Uterus (tissue), 3 donors: ENCODE measurements at regions not wholly inside any gene's neighbourhood (a gene's known extent, or its start where the extent isn't known, plus 50 kb on each side); places are given as distances from the start of the nearest gene placed in this dataset.

Source experiments
- DNase-seq, 2 donors: peaks; one replicate each; pipeline ENCODE4 v3.0.0-alpha.2; 2019 to 2020
- H3K27ac ChIP-seq, 2 donors: fragments of 200-600 bp; sonication (generic); 1 replicate in 1 of 2; 2 replicates in 1 of 2; pipeline ENCODE4 v1.5.1; 2016 to 2018
- H3K27me3 ChIP-seq, 2 donors: fragments of 200-600 bp; sonication (generic); one replicate each; pipeline ENCODE4 v1.5.1; 2018 to 2019; ENCODE audit warnings: control low read depth in 1 of 2
- H3K36me3 ChIP-seq, 2 donors: fragments of 200-600 bp; sonication (generic); one replicate each; pipeline ENCODE4 v1.5.1; 2019; ENCODE audit warnings: control low read depth in 1 of 2
- H3K4me1 ChIP-seq, 2 donors: fragments of 200-600 bp; sonication (generic); one replicate each; pipeline ENCODE4 v1.5.1; 2018 to 2019; ENCODE audit warnings: control low read depth in 1 of 2
- H3K4me3 ChIP-seq, 2 donors: fragments of 200-600 bp; sonication (generic); 1 replicate in 1 of 2; 2 replicates in 1 of 2; pipeline ENCODE4 v1.5.1; 2018 to 2019; ENCODE audit warnings: mild to moderate bottlenecking in 1 of 2
- H3K9me3 ChIP-seq, 2 donors: fragments of 200-600 bp; sonication (generic); one replicate each; pipeline ENCODE4 v1.5.1; 2019; ENCODE audit warnings: control low read depth in 1 of 2
- POLR2A ChIP-seq, 2 donors: fragments of 450-650 bp; IDR thresholded peaks; one replicate each; pipeline ENCODE4 v1.6.1; 2016; ENCODE audit warnings: antibody characterized with exemption in 2 of 2, mild to moderate bottlenecking in 1 of 2, moderate library complexity in 1 of 2
- intact Hi-C: fragments of 100-400 bp; cut with DNase I; formaldehyde crosslinking; loops from one replicate; pipeline ENCODE4 v1.15.1; 2023; ENCODE audit warnings: low total_unique reads
- TF ChIP-seq, protein P1 (sequence below), 4 experiments: fragments of 200-600 bp in 2 of 4; fragments of 450-650 bp in 2 of 4; sonication (generic) in 2 of 4; IDR thresholded peaks; one replicate each; pipeline ENCODE4 v1.5.1; 2016 to 2019; ENCODE audit warnings: antibody characterized with exemption in 4 of 4, mild to moderate bottlenecking in 2 of 4, moderate library complexity in 1 of 4
- donor health status: DM: yes; HTN: yes; CAD: no.

- Histone ChIP-seq H3K36me3 (no peaks in the 10 kb centered on the region), H3K27me3 (no peaks in the 10 kb centered on the region), H3K27ac (no peak overlapping the region), H3K4me3 (no peak overlapping the region), H3K4me1 (no peaks in the 10 kb centered on the region), H3K9me3 (no peaks in the 10 kb centered on the region)
- no peak for TF ChIP-seq POLR2A (IDR thresholded peaks at IDR 0.05)
- TF ChIP-seq, protein P1, sequence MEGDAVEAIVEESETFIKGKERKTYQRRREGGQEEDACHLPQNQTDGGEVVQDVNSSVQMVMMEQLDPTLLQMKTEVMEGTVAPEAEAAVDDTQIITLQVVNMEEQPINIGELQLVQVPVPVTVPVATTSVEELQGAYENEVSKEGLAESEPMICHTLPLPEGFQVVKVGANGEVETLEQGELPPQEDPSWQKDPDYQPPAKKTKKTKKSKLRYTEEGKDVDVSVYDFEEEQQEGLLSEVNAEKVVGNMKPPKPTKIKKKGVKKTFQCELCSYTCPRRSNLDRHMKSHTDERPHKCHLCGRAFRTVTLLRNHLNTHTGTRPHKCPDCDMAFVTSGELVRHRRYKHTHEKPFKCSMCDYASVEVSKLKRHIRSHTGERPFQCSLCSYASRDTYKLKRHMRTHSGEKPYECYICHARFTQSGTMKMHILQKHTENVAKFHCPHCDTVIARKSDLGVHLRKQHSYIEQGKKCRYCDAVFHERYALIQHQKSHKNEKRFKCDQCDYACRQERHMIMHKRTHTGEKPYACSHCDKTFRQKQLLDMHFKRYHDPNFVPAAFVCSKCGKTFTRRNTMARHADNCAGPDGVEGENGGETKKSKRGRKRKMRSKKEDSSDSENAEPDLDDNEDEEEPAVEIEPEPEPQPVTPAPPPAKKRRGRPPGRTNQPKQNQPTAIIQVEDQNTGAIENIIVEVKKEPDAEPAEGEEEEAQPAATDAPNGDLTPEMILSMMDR (IDR thresholded peaks at IDR 0.05), result no peak
- intact Hi-C loops, result loop anchor here (5.0 kb wide), 1 partner anchor 516 kb away; no protein-coding TSS in a partner anchor
- DNase-seq, result no peak
Measured at GRCh38 chr16:49923411-49923810, 67.5 kb upstream of the ZNF423 start.

DNA sequence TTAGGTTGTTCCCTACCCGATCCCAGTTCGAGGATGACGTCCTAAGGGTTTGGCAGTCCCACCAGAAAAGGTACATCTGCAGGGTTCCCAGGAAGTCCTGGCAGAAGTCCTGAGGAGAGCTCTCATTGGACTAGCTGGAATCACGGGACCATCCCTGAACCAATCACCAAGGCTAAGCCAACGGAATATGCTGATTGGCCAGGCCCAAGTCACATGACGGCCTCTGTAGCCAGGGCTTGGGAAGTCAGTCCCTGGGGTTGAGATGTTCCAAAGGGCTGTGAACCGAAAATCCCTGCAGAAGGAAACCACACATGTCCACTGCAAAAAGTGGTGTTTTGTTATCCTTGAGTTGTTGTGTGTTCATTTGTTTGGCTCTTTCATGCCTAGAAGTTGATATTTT, 68.2 kb upstream of the ZNF423 start:
- H3K4me1 ChIP-seq, result no peaks in the 10 kb centered on the region
- no peaks in the 10 kb centered on the region for H3K27me3 ChIP-seq
- no peak overlapping the region for H3K4me3 ChIP-seq
- no peak for DNase-seq
- H3K9me3 ChIP-seq, result no peaks in the 10 kb centered on the region
- no peaks in the 10 kb centered on the region for H3K36me3 ChIP-seq
- intact Hi-C loops, result loop anchor here (5.0 kb wide), 1 partner anchor 517 kb away; no protein-coding TSS in a partner anchor
- TF ChIP-seq POLR2A (IDR thresholded peaks at IDR 0.05), result no peak
- TF ChIP-seq, protein P1 (IDR thresholded peaks at IDR 0.05), result no peak
- H3K27ac ChIP-seq, result no peak overlapping the region

GRCh38 chr16:49926941-49927340, 71.0 kb upstream of the ZNF423 start:
- Histone ChIP-seq H3K9me3 (no peaks in the 10 kb centered on the region), H3K36me3 (no peaks in the 10 kb centered on the region), H3K4me1 (no peaks in the 10 kb centered on the region), H3K27ac (no peak overlapping the region), H3K4me3 (no peak overlapping the region), H3K27me3 (no peaks in the 10 kb centered on the region)
- DNase-seq, result no peak
- no peak for TF ChIP-seq POLR2A (IDR thresholded peaks at IDR 0.05)
- TF ChIP-seq, protein P1 (IDR thresholded peaks at IDR 0.05), result no peak
- intact Hi-C loops, result no loop called here

DNA sequence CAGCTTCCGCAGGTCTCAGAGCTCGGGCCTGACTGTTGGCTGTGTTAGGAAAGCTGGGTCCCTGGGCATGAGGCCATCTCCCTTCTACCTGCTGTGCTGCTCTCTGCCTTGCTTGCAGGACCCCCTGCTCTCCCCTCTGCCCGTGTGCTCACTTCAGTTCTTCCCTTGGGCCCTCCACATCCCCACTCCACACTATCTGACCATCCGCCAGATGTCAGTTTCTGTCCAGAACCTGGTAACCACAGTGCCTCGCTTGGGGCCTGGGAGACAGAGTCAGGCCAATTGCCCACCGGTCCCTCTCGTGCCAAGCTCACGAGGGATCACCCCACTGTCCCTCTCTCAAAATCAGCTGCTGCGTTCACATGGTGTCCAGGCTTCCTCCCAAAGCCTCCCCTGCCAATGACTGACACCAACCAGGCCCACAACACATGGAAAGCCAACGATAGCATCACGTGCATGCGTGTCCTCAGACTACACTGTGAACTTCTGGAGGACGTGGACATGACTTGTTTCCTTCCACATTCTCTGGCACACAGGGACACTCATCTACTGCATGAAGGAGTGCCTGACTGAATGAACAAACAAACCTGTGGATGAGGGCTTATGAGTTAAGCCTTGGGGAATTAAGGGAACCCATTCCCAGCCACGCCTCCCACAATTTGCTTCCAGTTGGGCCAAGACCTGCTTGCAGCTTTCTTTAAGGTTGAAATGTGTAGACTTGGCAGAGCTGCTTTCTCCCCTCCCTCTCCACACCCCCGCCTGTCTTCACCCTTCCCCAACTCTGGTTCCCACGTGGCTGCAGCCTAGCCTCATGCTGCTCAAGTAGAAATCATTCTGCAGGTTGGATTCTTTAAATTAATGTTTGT, 72.5 kb upstream of the ZNF423 start:
- intact Hi-C loops, result no loop called here
- no peak overlapping the region for H3K4me3 ChIP-seq
- H3K27ac ChIP-seq, result no peak overlapping the region
- no peaks in the 10 kb centered on the region for H3K36me3 ChIP-seq
- no peaks in the 10 kb centered on the region for H3K4me1 ChIP-seq
- no peak for TF ChIP-seq POLR2A (IDR thresholded peaks at IDR 0.05)
- TF ChIP-seq, protein P1 (IDR thresholded peaks at IDR 0.05), result no peak
- H3K9me3 ChIP-seq, result no peaks in the 10 kb centered on the region
- DNase-seq, result no peak
- H3K27me3 ChIP-seq, result no peaks in the 10 kb centered on the region

DNA sequence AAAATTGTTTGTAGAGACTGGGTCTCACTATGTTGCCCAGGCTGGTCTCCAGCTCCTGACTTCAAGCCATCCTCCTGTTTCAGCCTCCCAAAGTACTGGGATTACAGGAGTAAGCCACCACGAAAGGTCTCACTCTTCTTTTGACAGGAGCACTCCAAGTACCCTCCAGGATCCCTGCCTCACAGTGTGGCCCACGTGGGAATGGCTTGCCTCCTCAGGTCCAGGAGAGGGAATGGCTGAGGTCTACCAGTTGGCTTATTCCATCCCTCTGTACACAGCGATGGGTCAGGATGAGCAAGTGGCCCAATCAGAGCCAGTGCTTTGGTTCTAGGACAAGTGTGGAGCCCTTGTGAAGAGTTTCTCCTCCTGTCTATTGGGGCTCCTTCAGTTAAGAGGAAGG, 73.7 kb upstream of the ZNF423 start:
- Histone ChIP-seq H3K27ac (no peak overlapping the region), H3K27me3 (no peaks in the 10 kb centered on the region), H3K4me3 (no peak overlapping the region), H3K36me3 (no peaks in the 10 kb centered on the region), H3K4me1 (no peaks in the 10 kb centered on the region), H3K9me3 (no peaks in the 10 kb centered on the region)
- intact Hi-C loops, result no loop called here
- no peak for DNase-seq
- TF ChIP-seq POLR2A (IDR thresholded peaks at IDR 0.05), result no peak
- TF ChIP-seq, protein P1 (IDR thresholded peaks at IDR 0.05), result no peak
